AG09309 (cell line): ENCODE measurements at regions not wholly inside any gene's neighbourhood (a gene's known extent, or its start where the extent isn't known, plus 50 kb on each side); places are given as distances from the start of the nearest gene placed in this dataset.

ENCODE experiments used
- DNase-seq: peaks from one replicate; pipeline ENCODE4 v3.0.0-alpha.2; 2010; ENCODE audit warnings: low read depth
- H3K4me3 ChIP-seq: 2 replicates; pipeline ENCODE4 v1.5.1; 2011; ENCODE audit warnings: mild to moderate bottlenecking, low read depth, low read length, moderate library complexity; ENCODE audit not compliant: control insufficient read depth
- CTCF ChIP-seq: IDR thresholded peaks from 2 replicates; pipeline ENCODE4 v1.5.1; 2011; ENCODE audit warnings: mild to moderate bottlenecking, low read depth, low read length, inconsistent platforms; ENCODE audit not compliant: insufficient read depth, control insufficient read depth; ENCODE audit errors: missing control alignments

- H3K4me3 ChIP-seq, result no peak overlapping the region
- TF ChIP-seq CTCF, result no peak
- no peak for DNase-seq
Observed at GRCh38 chr13:89150362-89150761, 1479.2 kb downstream of the SLITRK5 start.

GRCh38 chr13:89153941-89154340, 1482.8 kb downstream of the SLITRK5 start:
- DNase-seq, result no peak
- no peak overlapping the region for H3K4me3 ChIP-seq
- no peak for TF ChIP-seq CTCF

- TF ChIP-seq CTCF, result no peak
- no peak for DNase-seq
- no peak overlapping the region for H3K4me3 ChIP-seq
Observed at GRCh38 chr13:89163096-89163495, 1491.9 kb downstream of the SLITRK5 start.

GRCh38 chr13:89165685-89166084, 1494.5 kb downstream of the SLITRK5 start:
- TF ChIP-seq CTCF, result no peak
- DNase-seq, result no peak
- no peak overlapping the region for H3K4me3 ChIP-seq

- no peak overlapping the region for H3K4me3 ChIP-seq
- TF ChIP-seq CTCF, result no peak
- DNase-seq, result no peak
Observed at GRCh38 chr13:89169951-89170350, 1498.8 kb downstream of the SLITRK5 start.

GRCh38 chr13:89181041-89181440, 1509.9 kb downstream of the SLITRK5 start:
- no peak for TF ChIP-seq CTCF
- H3K4me3 ChIP-seq, result no peak overlapping the region

GRCh38 chr13:89199138-89199537, 1528.0 kb downstream of the SLITRK5 start:
- TF ChIP-seq CTCF, result no peak
- DNase-seq, result no peak
- H3K4me3 ChIP-seq, result no peak overlapping the region

More at GRCh38 chr13:89181041-89181440, 1509.9 kb downstream of the SLITRK5 start:
- DNase-seq, result no peak
